Esophagus squamous epithelium (tissue), 5 donors: ENCODE measurements at regions not wholly inside any gene's neighbourhood (a gene's known extent, or its start where the extent isn't known, plus 50 kb on each side); places are given as distances from the start of the nearest gene placed in this dataset.

Experiments used
- DNase-seq: peaks from one replicate; lab custom pipeline; 2025; lab: John Stamatoyannopoulos, UW
- H3K27ac ChIP-seq, 4 donors: fragments of 200-600 bp; sonication (generic); one replicate each; pipeline ENCODE4 v1.5.1; 2016 to 2019; ENCODE audit warnings: mild to moderate bottlenecking in 1 of 4
- H3K27me3 ChIP-seq, 4 donors: fragments of 200-600 bp; sonication (generic); 1 replicate in 3 of 4; 2 replicates in 1 of 4; pipeline versions ENCODE4 v1.5.1 to v1.6.0; 2017 to 2021; ENCODE audit warnings: antibody characterized with exemption in 1 of 4
- H3K36me3 ChIP-seq, 3 donors: fragments of 200-600 bp; sonication (generic); one replicate each; pipeline ENCODE4 v1.5.1; 2016 to 2019
- H3K4me1 ChIP-seq, 3 donors: fragments of 200-600 bp; sonication (generic); one replicate each; pipeline ENCODE4 v1.5.1; 2017 to 2019
- H3K4me3 ChIP-seq, 4 donors: fragments of 200-600 bp; sonication (generic); 1 replicate in 3 of 4; 2 replicates in 1 of 4; pipeline ENCODE4 v1.5.1; 2016 to 2019; ENCODE audit warnings: mild to moderate bottlenecking in 2 of 4, moderate library complexity in 1 of 4
- H3K9me3 ChIP-seq, 3 donors: fragments of 200-600 bp; sonication (generic); one replicate each; pipeline ENCODE4 v1.5.1; 2016 to 2019
- POLR2A ChIP-seq, 4 donors: fragments of 450-650 bp; IDR thresholded peaks; one replicate each; pipeline ENCODE4 v1.6.1; 2017; ENCODE audit warnings: antibody characterized with exemption in 4 of 4, mild to moderate bottlenecking in 4 of 4, moderate library complexity in 3 of 4
- WGBS, 2 donors: methylation state at CpG; one replicate each; pipeline ENCODE4 v1.1.5; 2018; 5-methylcytosine and 5-hydroxymethylcytosine counted together
- intact Hi-C: fragments of 100-400 bp; cut with DNase I; formaldehyde crosslinking; loops from one replicate; pipeline ENCODE4 v1.15.0; 2022
- TF ChIP-seq, protein P1 (sequence below), 6 experiments: fragments of 450-650 bp in 4 of 6; fragments of 200-600 bp in 2 of 6; sonication (generic) in 2 of 6; IDR thresholded peaks; one replicate each; pipeline ENCODE4 v1.5.1; 2016 to 2019; ENCODE audit warnings: antibody characterized with exemption in 6 of 6, mild to moderate bottlenecking in 4 of 6, moderate library complexity in 4 of 6
- donor health status: DM: yes; HTN: yes; CAD: no.

DNA sequence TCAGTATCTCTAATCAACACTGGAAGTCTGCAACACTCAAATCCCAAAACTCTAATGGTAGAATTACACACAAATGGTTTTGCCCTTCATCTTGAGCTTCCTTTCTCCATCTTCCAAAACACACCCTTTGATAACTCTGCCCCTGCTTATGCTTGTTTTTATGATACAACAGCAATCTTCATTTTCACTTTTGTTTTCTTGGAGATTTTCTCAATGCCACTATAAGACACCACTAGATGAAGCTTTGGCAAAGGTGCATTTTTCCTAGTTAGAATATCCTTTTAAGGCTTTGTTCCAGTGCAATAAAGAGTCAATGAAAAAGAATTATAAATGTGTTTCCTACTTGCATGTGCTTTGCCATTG lies 472.4 kb upstream of the NWD2 start:
- no peak overlapping the region for H3K4me3 ChIP-seq
- intact Hi-C loops = no loop called here
- TF ChIP-seq POLR2A (IDR thresholded peaks at IDR 0.05) = no peak
- TF ChIP-seq, protein P1, sequence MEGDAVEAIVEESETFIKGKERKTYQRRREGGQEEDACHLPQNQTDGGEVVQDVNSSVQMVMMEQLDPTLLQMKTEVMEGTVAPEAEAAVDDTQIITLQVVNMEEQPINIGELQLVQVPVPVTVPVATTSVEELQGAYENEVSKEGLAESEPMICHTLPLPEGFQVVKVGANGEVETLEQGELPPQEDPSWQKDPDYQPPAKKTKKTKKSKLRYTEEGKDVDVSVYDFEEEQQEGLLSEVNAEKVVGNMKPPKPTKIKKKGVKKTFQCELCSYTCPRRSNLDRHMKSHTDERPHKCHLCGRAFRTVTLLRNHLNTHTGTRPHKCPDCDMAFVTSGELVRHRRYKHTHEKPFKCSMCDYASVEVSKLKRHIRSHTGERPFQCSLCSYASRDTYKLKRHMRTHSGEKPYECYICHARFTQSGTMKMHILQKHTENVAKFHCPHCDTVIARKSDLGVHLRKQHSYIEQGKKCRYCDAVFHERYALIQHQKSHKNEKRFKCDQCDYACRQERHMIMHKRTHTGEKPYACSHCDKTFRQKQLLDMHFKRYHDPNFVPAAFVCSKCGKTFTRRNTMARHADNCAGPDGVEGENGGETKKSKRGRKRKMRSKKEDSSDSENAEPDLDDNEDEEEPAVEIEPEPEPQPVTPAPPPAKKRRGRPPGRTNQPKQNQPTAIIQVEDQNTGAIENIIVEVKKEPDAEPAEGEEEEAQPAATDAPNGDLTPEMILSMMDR (IDR thresholded peaks at IDR 0.05) = no peak
- no peak for DNase-seq
- no peaks in the 10 kb centered on the region for H3K9me3 ChIP-seq
- H3K36me3 ChIP-seq = no peaks in the 10 kb centered on the region
- no peak overlapping the region for H3K27ac ChIP-seq
- H3K27me3 ChIP-seq = no peaks in the 10 kb centered on the region
- H3K4me1 ChIP-seq = no peaks in the 10 kb centered on the region

GRCh38 chr4:36773467-36773866 lies 471.1 kb upstream of the NWD2 start:
- no peaks in the 10 kb centered on the region for H3K9me3 ChIP-seq
- no peak overlapping the region for H3K27ac ChIP-seq
- H3K4me3 ChIP-seq = no peak overlapping the region
- WGBS, 2 donors = 25 to 65% methylated on average over 2 of the region's 2 CpGs
- no peaks in the 10 kb centered on the region for H3K4me1 ChIP-seq
- no peak for DNase-seq
- intact Hi-C loops = no loop called here
- H3K27me3 ChIP-seq = no peaks in the 10 kb centered on the region
- no peaks in the 10 kb centered on the region for H3K36me3 ChIP-seq
- TF ChIP-seq POLR2A (IDR thresholded peaks at IDR 0.05) = no peak
- TF ChIP-seq, protein P1 (IDR thresholded peaks at IDR 0.05) = no peak

- intact Hi-C loops = no loop called here
These were observed 469.0 kb upstream of the NWD2 start for GRCh38 chr4:36775544-36775943.

DNA sequence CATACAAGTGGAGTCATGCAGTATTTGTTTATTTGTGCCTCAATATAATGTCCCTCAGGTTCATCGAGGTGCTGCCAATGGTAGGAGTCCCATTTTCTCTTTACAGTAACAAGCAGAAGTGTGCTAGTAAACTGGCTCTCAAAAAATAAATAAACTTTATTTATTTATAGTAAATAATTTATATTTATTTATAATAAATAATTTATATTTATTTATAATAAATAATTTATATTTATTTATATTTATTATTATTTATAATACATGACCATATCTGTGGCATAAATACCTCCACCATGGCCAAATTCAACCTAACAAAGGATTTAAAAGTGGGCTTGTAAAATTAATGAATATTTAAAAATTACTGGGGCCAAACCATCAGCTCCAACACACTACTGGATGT lies 464.9 kb upstream of the NWD2 start:
- intact Hi-C loops = no loop called here
- Histone ChIP-seq H3K9me3 (no peaks in the 10 kb centered on the region), H3K4me1 (no peaks in the 10 kb centered on the region), H3K27ac (no peak overlapping the region), H3K36me3 (no peaks in the 10 kb centered on the region), H3K4me3 (no peak overlapping the region), H3K27me3 (no peaks in the 10 kb centered on the region)
- WGBS, 2 donors = 67 to 86% methylated on average over 1 of the region's 1 CpG
- no peak for TF ChIP-seq POLR2A (IDR thresholded peaks at IDR 0.05)
- TF ChIP-seq, protein P1 (IDR thresholded peaks at IDR 0.05) = no peak
- no peak for DNase-seq

More at GRCh38 chr4:36775544-36775943, 469.0 kb upstream of the NWD2 start:
- H3K27me3 ChIP-seq = no peaks in the 10 kb centered on the region
- no peak overlapping the region for H3K27ac ChIP-seq
- H3K9me3 ChIP-seq = no peaks in the 10 kb centered on the region
- TF ChIP-seq POLR2A (IDR thresholded peaks at IDR 0.05) = no peak
- TF ChIP-seq, protein P1 (IDR thresholded peaks at IDR 0.05) = no peak
- no peak overlapping the region for H3K4me3 ChIP-seq
- H3K4me1 ChIP-seq = no peaks in the 10 kb centered on the region
- DNase-seq = no peak
- no peaks in the 10 kb centered on the region for H3K36me3 ChIP-seq

DNA sequence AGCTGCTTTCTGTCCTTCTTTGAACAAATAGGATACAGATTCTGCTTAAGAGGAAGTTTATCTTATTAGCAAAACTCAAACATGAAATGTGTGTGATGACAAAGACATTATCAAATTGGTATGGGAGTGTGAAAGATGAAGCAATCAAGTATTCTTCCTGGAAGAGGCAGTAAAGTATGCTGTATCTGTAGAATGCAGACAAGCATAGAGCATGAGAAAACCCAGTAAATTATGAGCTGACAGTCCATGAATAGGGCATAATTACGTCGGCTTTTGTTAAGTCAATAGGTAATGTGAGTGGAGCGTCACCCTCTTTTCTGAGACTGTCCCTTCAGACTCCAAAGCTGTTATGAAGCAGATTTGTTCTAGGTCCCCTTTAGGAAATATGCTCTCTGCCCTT lies 458.6 kb upstream of the NWD2 start:
- no peak overlapping the region for H3K4me3 ChIP-seq
- H3K4me1 ChIP-seq = no peaks in the 10 kb centered on the region
- TF ChIP-seq, protein P1 (IDR thresholded peaks at IDR 0.05) = no peak
- no peaks in the 10 kb centered on the region for H3K9me3 ChIP-seq
- intact Hi-C loops = no loop called here
- whole genome bisulfite sequencing, 2 donors = 32 to 49% methylated on average over 3 of the region's 3 CpGs
- DNase-seq = no peak
- no peaks in the 10 kb centered on the region for H3K27me3 ChIP-seq
- H3K27ac ChIP-seq = no peak overlapping the region
- H3K36me3 ChIP-seq = no peaks in the 10 kb centered on the region
